ENCODE measurements at regions not wholly inside any gene's neighbourhood (a gene's known extent, or its start where the extent isn't known, plus 50 kb on each side); places are given as distances from the start of the nearest gene placed in this dataset.

- Histone ChIP-seq H3K4me3 (ENCODE audit: insufficient read depth, low read depth, low read length) (no peak overlapping the region), H4K20me1 (ENCODE audit: insufficient read depth, low read length) (no peaks in the 10 kb centered on the region), H3K4me2 (ENCODE audit: low read length) (no peak overlapping the region), H3K4me1 (ENCODE audit: insufficient read depth, low read length) (no peaks in the 10 kb centered on the region), H3K9me3 (ENCODE audit: insufficient read depth, low read depth, low read length) (no peaks in the 10 kb centered on the region), H3K27ac (ENCODE audit: low read depth, low read length) (no peak overlapping the region), H3K27me3 (ENCODE audit: insufficient read depth, low read length) (no peaks in the 10 kb centered on the region), H3K36me3 (ENCODE audit: insufficient read depth, low read length) (no peaks in the 10 kb centered on the region), H3K9ac (ENCODE audit: low read length) (no peak overlapping the region), H2AFZ (ENCODE audit: low read depth, low read length) (no peak overlapping the region), H3K79me2 (ENCODE audit: insufficient read depth, low read length) (no peaks in the 10 kb centered on the region)
- Mint-ChIP-seq H3K4me3 (ENCODE audit: unreplicated experiment) (no peak overlapping the region), H3K36me3 (ENCODE audit: low read depth, unreplicated experiment) (peaks cover 3% of the 10 kb centered on the region), H3K27me3 (ENCODE audit: low read depth, unreplicated experiment) (peaks cover 37% of the 10 kb centered on the region), H3K9me3 (ENCODE audit: unreplicated experiment) (peaks cover 3% of the 10 kb centered on the region), H3K4me1 (ENCODE audit: low read depth, unreplicated experiment) (no peaks in the 10 kb centered on the region), H3K27ac (ENCODE audit: unreplicated experiment) (no peak overlapping the region)
- FAIRE-seq (no peak), DNase-seq (ENCODE audit: low read depth) (no peak)
- no peak for TF ChIP-seq CTCF (IDR thresholded peaks at IDR 0.05; ENCODE audit: insufficient read depth, low read depth, low read length)
- no peak for TF ChIP-seq EZH2 (IDR thresholded peaks at IDR 0.05; ENCODE audit: insufficient read depth, low read length)
These were observed 182.6 kb upstream of the RNF32 start for GRCh38 chr7:156458011-156458410.

- Histone ChIP-seq H2AFZ (ENCODE audit: low read depth, low read length) (no peak overlapping the region), H3K9ac (ENCODE audit: low read length) (no peak overlapping the region), H3K4me1 (ENCODE audit: insufficient read depth, low read length) (no peaks in the 10 kb centered on the region), H3K4me3 (ENCODE audit: insufficient read depth, low read depth, low read length) (no peak overlapping the region), H3K27me3 (ENCODE audit: insufficient read depth, low read length) (peaks cover 3% of the 10 kb centered on the region), H3K9me3 (ENCODE audit: insufficient read depth, low read depth, low read length) (no peaks in the 10 kb centered on the region), H3K27ac (ENCODE audit: low read depth, low read length) (no peak overlapping the region), H3K36me3 (ENCODE audit: insufficient read depth, low read length) (no peaks in the 10 kb centered on the region), H4K20me1 (ENCODE audit: insufficient read depth, low read length) (no peaks in the 10 kb centered on the region), H3K79me2 (ENCODE audit: insufficient read depth, low read length) (no peaks in the 10 kb centered on the region), H3K4me2 (ENCODE audit: low read length) (no peak overlapping the region)
- no peak for FAIRE-seq
- TF ChIP-seq CTCF (IDR thresholded peaks at IDR 0.05; ENCODE audit: insufficient read depth, low read depth, low read length) (no peak), EZH2 (IDR thresholded peaks at IDR 0.05; ENCODE audit: insufficient read depth, low read length) (no peak)
- H3K27me3 Mint-ChIP-seq (ENCODE audit: low read depth, unreplicated experiment), result peaks cover 41% of the 10 kb centered on the region
- no peaks in the 10 kb centered on the region for H3K4me1 Mint-ChIP-seq (ENCODE audit: low read depth, unreplicated experiment)
- H3K9me3 Mint-ChIP-seq (ENCODE audit: unreplicated experiment), result peaks cover 3% of the 10 kb centered on the region
- H3K4me3 Mint-ChIP-seq (ENCODE audit: unreplicated experiment), result no peak overlapping the region
- H3K36me3 Mint-ChIP-seq (ENCODE audit: low read depth, unreplicated experiment), result peaks cover 3% of the 10 kb centered on the region
- no peak for DNase-seq (ENCODE audit: low read depth)
- no peak overlapping the region for H3K27ac Mint-ChIP-seq (ENCODE audit: unreplicated experiment)
These were observed 184.0 kb upstream of the RNF32 start for GRCh38 chr7:156456503-156457115.

DNA sequence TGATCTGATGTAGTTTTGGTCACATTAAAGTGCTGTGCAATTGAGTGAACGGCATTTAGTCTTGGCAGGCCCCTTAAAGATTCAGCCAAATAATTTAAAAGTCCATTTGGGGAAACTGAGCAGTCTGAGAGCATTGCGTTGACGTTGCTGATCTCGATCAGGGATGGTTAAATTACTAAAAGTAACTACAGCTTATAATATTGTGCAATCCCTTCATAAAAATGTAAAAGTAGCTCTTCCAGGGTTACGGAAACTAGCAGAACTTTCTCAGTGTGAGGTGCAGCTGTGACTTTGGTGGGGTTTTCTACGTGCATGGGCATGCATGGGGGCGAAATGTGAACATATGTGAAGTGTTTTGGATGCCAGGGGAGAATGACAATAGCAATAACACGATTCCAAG lies 184.5 kb upstream of the RNF32 start:
- no peak overlapping the region for H2AFZ ChIP-seq (ENCODE audit: low read depth, low read length)
- H3K27ac ChIP-seq (ENCODE audit: low read depth, low read length), result no peak overlapping the region
- Mint-ChIP-seq H3K9me3 (ENCODE audit: unreplicated experiment) (peaks cover 3% of the 10 kb centered on the region), H3K36me3 (ENCODE audit: low read depth, unreplicated experiment) (peaks cover 3% of the 10 kb centered on the region), H3K27ac (ENCODE audit: unreplicated experiment) (no peak overlapping the region), H3K4me3 (ENCODE audit: unreplicated experiment) (no peak overlapping the region), H3K4me1 (ENCODE audit: low read depth, unreplicated experiment) (no peaks in the 10 kb centered on the region), H3K27me3 (ENCODE audit: low read depth, unreplicated experiment) (peaks cover 37% of the 10 kb centered on the region)
- no peaks in the 10 kb centered on the region for H3K9me3 ChIP-seq (ENCODE audit: insufficient read depth, low read depth, low read length)
- H3K27me3 ChIP-seq (ENCODE audit: insufficient read depth, low read length), result peaks cover 3% of the 10 kb centered on the region
- no peak overlapping the region for H3K4me3 ChIP-seq (ENCODE audit: insufficient read depth, low read depth, low read length)
- no peak for DNase-seq (ENCODE audit: low read depth)
- H3K4me2 ChIP-seq (ENCODE audit: low read length), result no peak overlapping the region
- H4K20me1 ChIP-seq (ENCODE audit: insufficient read depth, low read length), result no peaks in the 10 kb centered on the region
- H3K36me3 ChIP-seq (ENCODE audit: insufficient read depth, low read length), result no peaks in the 10 kb centered on the region
- H3K79me2 ChIP-seq (ENCODE audit: insufficient read depth, low read length), result no peaks in the 10 kb centered on the region
- H3K9ac ChIP-seq (ENCODE audit: low read length), result no peak overlapping the region
- no peak for FAIRE-seq
- TF ChIP-seq EZH2 (IDR thresholded peaks at IDR 0.05; ENCODE audit: insufficient read depth, low read length), result no peak
- TF ChIP-seq CTCF (IDR thresholded peaks at IDR 0.05; ENCODE audit: insufficient read depth, low read depth, low read length), result no peak
- H3K4me1 ChIP-seq (ENCODE audit: insufficient read depth, low read length), result no peaks in the 10 kb centered on the region
